ENCODE measurements at regions not wholly inside any gene's neighbourhood (a gene's known extent, or its start where the extent isn't known, plus 50 kb on each side); places are given as distances from the start of the nearest gene placed in this dataset.

GRCh38 chr20:57835074-57835452, 125.2 kb upstream of the PMEPA1 start:
- Histone ChIP-seq H3K9me3 (ENCODE audit: control insufficient read depth, insufficient read depth, low read length) (no peaks in the 10 kb centered on the region), H3K4me1 (ENCODE audit: control insufficient read depth, insufficient read depth, low read length) (peaks cover 3% of the 10 kb centered on the region), H3K27ac (ENCODE audit: low read length) (no peak overlapping the region), H3K27me3 (ENCODE audit: control insufficient read depth, insufficient read depth, low read length) (no peaks in the 10 kb centered on the region), H3K36me3 (ENCODE audit: control insufficient read depth, insufficient read depth, low read length) (no peaks in the 10 kb centered on the region), H3K4me3 (ENCODE audit: low read length) (no peak overlapping the region)
- H3K27me3 Mint-ChIP-seq (ENCODE audit: low read depth in 2 of 2) = peaks cover 0 to 3% of the 10 kb centered on the region in 2 donors
- no peaks in the 10 kb centered on the region for H3K36me3 Mint-ChIP-seq
- no peak overlapping the region for H3K4me3 Mint-ChIP-seq
- 73% methylated on average over 1 of the region's 1 CpG for WGBS (ENCODE audit: insufficient coverage)
- H3K9me3 Mint-ChIP-seq = no peaks in the 10 kb centered on the region
- no peaks in the 10 kb centered on the region for H3K4me1 Mint-ChIP-seq
- DNase-seq (no peak), ATAC-seq (no peak)
- intact Hi-C loops (cut with micrococcal nuclease) = no loop called here
- no peak for TF ChIP-seq CTCF (IDR thresholded peaks at IDR 0.05)
- H3K27ac Mint-ChIP-seq = no peak overlapping the region

GRCh38 chr20:57834306-57835073, 124.7 kb upstream of the PMEPA1 start:
- Mint-ChIP-seq H3K4me1 (no peaks in the 10 kb centered on the region), H3K9me3 (no peaks in the 10 kb centered on the region), H3K4me3 (no peak overlapping the region), H3K27me3 (ENCODE audit: low read depth in 2 of 2) (peaks cover 0 to 3% of the 10 kb centered on the region in 2 donors), H3K27ac (no peak overlapping the region), H3K36me3 (no peaks in the 10 kb centered on the region)
- TF ChIP-seq CTCF (IDR thresholded peaks at IDR 0.05) = no peak
- H3K4me3 ChIP-seq (ENCODE audit: low read length) = no peak overlapping the region
- H3K9me3 ChIP-seq (ENCODE audit: control insufficient read depth, insufficient read depth, low read length) = no peaks in the 10 kb centered on the region
- intact Hi-C loops (cut with micrococcal nuclease) = no loop called here
- DNase-seq = no peak
- H3K27me3 ChIP-seq (ENCODE audit: control insufficient read depth, insufficient read depth, low read length) = no peaks in the 10 kb centered on the region
- no peak for ATAC-seq
- WGBS (ENCODE audit: insufficient coverage) = 77% methylated on average over 17 of the region's 17 CpGs
- no peaks in the 10 kb centered on the region for H3K36me3 ChIP-seq (ENCODE audit: control insufficient read depth, insufficient read depth, low read length)
- H3K27ac ChIP-seq (ENCODE audit: low read length) = no peak overlapping the region
- peaks cover 3% of the 10 kb centered on the region for H3K4me1 ChIP-seq (ENCODE audit: control insufficient read depth, insufficient read depth, low read length)

- H3K4me1 Mint-ChIP-seq = no peaks in the 10 kb centered on the region
- intact Hi-C loops (cut with micrococcal nuclease) = no loop called here
- DNase-seq = no peak
- H3K36me3 Mint-ChIP-seq = no peaks in the 10 kb centered on the region
- Histone ChIP-seq H3K4me3 (ENCODE audit: low read length) (no peak overlapping the region), H3K27ac (ENCODE audit: low read length) (no peak overlapping the region), H3K27me3 (ENCODE audit: control insufficient read depth, insufficient read depth, low read length) (no peaks in the 10 kb centered on the region), H3K4me1 (ENCODE audit: control insufficient read depth, insufficient read depth, low read length) (peaks cover 3% of the 10 kb centered on the region), H3K36me3 (ENCODE audit: control insufficient read depth, insufficient read depth, low read length) (no peaks in the 10 kb centered on the region), H3K9me3 (ENCODE audit: control insufficient read depth, insufficient read depth, low read length) (no peaks in the 10 kb centered on the region)
- TF ChIP-seq CTCF (IDR thresholded peaks at IDR 0.05) = no peak
- no peak overlapping the region for H3K27ac Mint-ChIP-seq
- no peak overlapping the region for H3K4me3 Mint-ChIP-seq
- WGBS (ENCODE audit: insufficient coverage) = 87% methylated on average over 8 of the region's 8 CpGs
- no peaks in the 10 kb centered on the region for H3K9me3 Mint-ChIP-seq
- peaks cover under 1 to 3% of the 10 kb centered on the region in 2 donors for H3K27me3 Mint-ChIP-seq (ENCODE audit: low read depth in 2 of 2)
- ATAC-seq = no peak
Observed at GRCh38 chr20:57831993-57832585, 122.3 kb upstream of the PMEPA1 start.

Measured in natural killer cell (primary cell).